Fibroblast of upper back skin (primary cell): ENCODE measurements at regions not wholly inside any gene's neighbourhood (a gene's known extent, or its start where the extent isn't known, plus 50 kb on each side); places are given as distances from the start of the nearest gene placed in this dataset.

Source experiments
- DNase-seq: peaks from one replicate; pipeline ENCODE4 v3.0.0-alpha.2; 2013

- no peak for DNase-seq
Observed at GRCh38 chr3:194995922-194996321, 275.0 kb downstream of the XXYLT1 start.

DNA sequence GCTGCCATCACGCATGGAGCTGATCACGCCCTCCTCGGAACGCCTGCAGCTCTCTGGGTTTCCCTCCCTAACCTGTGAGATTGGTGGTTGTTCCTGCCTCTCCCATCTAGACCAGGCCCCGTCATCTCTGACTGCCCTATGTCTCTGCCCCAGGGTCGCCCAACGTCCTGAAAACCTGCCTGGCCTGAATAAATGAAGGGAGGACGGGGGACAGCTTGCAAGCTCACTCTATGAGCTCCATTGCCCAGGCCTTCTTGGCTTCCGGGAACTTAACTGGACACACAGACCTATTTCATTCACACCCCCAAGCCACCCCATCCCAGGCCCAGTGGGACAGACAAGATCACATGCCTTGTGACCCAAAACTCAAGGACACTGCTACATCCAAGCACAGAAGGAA, 274.2 kb downstream of the XXYLT1 start:
- no peak for DNase-seq

- no peak for DNase-seq
Observed at GRCh38 chr3:194998417-194998816, 272.5 kb downstream of the XXYLT1 start.

DNA sequence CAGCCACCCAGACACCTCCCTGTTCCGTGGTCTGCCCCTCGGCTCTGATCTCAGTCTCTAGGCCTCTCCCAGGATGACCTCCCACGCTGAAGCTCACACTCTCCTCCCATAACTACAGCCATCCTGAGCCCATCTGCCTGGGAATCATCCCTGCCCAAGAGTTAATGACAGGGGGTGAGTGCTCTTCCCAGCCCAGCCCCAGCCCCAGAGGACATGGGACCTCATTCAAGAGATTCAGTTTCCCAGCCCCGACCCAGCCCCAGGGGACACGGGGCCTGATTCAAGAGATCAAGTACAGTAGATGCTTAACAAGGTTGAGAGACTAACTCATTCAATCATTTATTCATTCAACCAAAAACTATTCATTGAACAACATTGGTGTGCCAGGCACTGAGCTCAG, 272.0 kb downstream of the XXYLT1 start:
- no peak for DNase-seq

- no peak for DNase-seq
Observed at GRCh38 chr3:194999491-194999890, 271.5 kb downstream of the XXYLT1 start.

- no peak for DNase-seq
Observed at GRCh38 chr3:195001261-195001660, 269.7 kb downstream of the XXYLT1 start.

- DNase-seq: peak; percentile 35
Observed at GRCh38 chr3:195001961-195002861, 268.7 kb downstream of the XXYLT1 start.

DNA sequence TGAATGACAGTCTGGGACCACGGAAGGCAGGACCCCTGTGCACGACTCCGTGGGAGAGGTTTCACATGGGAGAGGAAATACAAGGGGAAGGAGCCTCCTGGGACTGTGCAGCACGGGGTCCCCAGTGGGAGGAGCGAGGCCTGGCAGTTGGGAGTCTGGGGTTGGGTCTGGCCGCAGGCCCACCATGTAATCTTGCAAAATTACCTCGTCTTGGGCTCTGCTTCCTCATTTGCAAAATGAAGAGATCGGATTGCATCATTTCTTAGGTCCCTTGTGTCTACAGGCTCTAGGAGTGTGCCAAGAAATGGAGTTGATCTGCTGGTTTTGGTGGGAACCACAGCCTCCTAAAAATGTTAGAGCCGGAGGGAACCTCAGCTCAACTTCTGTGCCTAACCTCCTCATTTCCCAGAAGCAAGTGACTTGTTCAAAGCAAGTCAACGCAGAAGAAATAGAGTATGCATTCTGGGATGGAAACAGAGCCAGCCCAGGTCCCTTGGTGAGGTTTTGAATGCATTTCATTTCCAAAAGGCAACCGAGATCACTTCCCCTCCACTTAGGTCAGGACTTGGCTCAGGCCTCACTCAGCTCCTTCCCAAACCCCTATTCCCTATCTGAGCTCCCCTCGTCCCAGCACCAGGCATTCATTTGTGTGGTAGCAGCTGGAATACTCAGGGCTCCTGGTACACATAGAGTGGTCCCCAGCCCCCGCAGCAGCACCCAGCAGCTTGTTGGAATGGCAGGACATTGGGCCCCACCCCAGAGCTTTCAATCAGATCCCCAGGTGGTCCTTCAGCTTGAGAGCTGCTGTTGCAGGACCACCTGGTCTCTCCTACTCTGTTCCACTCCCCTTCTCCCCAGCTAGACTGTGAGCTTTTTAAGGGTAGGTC, 267.7 kb downstream of the XXYLT1 start:
- peak; percentile 73 for DNase-seq

GRCh38 chr3:195003893-195004289, 267.1 kb downstream of the XXYLT1 start:
- no peak for DNase-seq

DNA sequence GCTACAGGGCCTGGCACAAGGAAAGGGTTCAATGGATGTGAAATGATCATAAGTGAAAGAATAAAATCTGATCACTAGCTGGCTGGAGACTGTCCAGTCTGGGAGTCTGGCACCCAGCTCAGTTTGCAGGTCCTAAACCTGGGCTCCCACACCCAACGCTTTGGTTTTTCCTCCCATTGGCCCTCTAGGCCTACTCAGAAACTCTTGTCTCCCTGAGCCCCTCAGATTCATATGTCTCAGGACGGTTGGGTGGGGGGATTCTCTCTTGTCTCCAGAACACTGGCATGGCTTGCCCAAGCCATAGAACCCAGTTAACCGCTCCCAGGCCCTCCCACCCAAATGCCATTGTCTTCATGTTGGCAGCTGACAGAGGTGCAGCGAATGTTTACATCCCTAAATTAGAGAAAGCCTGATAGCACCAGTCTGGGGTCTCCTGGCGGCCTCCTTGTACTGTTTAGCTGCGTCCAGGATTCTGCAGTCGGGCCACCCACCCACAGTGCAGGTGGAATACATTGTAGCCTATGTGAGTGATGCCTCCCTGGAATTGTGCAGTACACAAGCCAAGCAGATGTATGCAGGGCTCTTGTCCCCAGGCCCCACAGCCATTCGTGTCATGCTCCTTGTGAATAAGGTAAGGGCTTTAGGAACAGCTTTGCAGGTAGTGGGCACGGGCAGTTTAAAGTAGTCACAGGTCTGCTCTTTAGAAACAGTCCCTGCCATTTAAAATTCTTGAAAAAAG, 266.3 kb downstream of the XXYLT1 start:
- DNase-seq: no peak

- no peak for DNase-seq
Observed at GRCh38 chr3:195005251-195005620, 265.7 kb downstream of the XXYLT1 start.

- DNase-seq: no peak
Observed at GRCh38 chr3:195005759-195006510, 265.0 kb downstream of the XXYLT1 start.

DNA sequence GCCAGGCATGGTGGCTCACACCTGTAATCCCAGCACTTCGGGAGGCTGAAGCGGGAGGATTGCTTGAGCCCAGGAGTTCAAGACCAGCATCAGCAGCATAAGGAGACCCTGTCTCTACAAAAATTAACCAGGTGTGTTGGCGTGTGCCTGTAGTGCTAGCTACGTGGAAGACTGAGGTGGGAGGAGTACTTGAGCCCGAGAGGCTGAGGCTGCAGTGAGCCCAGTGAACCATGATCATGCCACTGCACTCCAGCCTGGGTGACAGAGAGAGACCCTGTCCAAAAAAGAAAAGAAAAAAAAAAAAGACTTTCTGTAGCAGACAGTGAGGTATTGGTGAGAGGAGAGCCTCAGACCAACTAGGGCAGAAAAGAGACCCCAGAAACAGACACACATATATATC, 263.8 kb downstream of the XXYLT1 start:
- no peak for DNase-seq

DNA sequence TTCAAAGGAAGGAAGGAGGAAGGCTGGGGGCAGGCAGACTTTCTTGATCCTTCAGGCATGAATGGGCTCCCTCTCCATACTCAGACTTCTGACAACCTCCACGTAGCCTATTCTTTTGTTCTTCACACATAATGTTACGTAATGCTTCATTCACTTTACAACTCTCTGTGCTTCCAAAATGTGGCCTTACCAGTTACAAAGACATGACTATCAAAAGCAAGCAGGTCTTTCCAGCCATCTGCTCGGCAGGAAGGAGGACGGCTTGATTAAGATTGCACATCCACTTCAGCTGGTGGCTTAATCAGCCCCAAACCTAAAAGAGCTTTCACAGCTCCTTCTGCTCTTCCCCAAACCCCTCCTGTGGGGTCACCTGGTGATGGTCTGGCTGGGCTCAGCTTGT, 263.2 kb downstream of the XXYLT1 start:
- DNase-seq: no peak

DNA sequence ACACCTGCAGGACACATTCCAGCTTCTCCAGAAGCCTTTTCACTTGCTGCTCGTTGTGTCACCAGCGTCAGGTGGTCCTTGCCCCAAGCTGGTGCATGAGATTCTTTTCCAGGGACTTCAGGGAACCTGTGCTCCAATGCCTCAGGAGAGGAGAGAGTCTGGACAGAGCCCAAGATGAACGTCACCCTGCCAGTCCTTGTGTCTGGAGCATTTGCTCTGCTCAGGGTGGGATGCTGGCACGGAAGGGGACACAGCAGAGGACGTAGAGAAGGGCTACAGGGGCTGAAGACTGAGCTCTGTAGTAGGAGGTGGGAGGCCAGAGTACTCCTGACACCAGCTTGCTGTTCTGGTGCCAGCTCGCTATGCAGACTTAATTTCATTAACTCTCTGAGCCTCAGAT, 262.1 kb downstream of the XXYLT1 start:
- DNase-seq: no peak

GRCh38 chr3:195009616-195010015, 261.3 kb downstream of the XXYLT1 start:
- no peak for DNase-seq

DNA sequence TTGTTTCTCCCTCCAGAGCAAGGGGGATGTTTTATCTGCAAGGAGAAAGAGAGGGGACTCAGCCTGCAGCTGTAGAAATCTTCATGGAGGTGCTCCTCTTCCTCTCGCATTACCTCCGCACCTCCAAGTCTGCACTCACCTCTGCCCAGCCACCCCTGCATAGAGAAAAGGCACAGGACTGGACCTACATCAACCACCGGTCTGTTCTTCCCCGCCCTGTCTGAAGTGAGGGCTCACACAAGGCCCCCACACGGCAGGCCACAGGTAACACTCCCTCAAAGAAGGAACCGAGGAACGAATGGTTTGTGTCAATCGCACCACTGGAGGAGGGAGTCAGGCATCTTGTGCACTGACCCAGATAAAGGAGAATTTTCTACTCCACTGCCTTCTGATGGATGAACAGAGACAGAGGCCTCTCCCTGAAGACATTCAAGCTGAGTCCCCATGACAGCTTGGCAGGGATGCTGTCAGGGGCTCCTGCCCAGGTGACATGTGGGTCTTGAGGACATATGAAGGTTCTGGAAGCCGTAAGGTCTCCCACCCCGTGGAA, 260.3 kb downstream of the XXYLT1 start:
- no peak for DNase-seq

DNA sequence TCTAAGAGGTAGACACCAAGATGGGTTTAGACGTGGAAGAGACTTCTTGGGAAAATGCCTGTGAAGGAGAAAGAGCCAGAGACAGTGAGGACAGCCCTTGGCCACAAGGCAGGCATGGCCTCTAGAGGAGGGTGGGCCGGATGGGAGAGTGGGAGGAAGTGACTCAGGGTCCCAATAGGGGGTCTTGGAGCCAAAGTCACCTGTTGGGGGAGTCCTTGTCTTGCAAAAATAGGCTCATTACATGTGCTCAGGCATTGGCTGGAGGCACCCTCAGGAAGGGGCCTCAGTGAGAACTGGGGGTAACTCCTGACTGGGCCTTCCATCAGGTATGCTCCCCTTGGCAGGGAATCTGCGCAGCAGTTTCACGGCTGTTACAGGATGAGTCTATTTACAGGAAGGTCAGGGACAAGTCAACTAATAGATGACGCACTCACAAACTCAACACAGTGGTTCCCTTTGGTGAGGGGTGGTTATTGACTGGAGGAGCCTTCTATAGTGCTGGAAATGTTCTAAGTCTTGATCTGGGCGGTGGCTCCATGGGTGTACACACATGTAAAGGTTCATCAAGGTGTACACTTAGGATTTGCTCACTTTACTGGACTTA, 259.6 kb downstream of the XXYLT1 start:
- no peak for DNase-seq

GRCh38 chr3:195012100-195012499, 258.9 kb downstream of the XXYLT1 start:
- DNase-seq: no peak

GRCh38 chr3:195012571-195012970, 258.4 kb downstream of the XXYLT1 start:
- DNase-seq: no peak
